H1 (cell line): ENCODE measurements at regions not wholly inside any gene's neighbourhood (a gene's known extent, or its start where the extent isn't known, plus 50 kb on each side); places are given as distances from the start of the nearest gene placed in this dataset.

Experiments used
- CBX5 ChIP-seq: fragments of 300-800, 300-1000 bp; sonication (generic); IDR thresholded peaks from 2 replicates; pipeline ENCODE4 v1.7.1; 2016; ENCODE audit warnings: antibody characterized with exemption, low read length, low read depth
- CBX8 ChIP-seq: fragments of 300-800, 300-1000 bp; sonication (generic); IDR thresholded peaks from 2 replicates; pipeline ENCODE4 v1.7.1; 2016; ENCODE audit warnings: low read depth, low read length, borderline replicate concordance
- GABPA ChIP-seq: IDR thresholded peaks from 2 replicates; pipeline ENCODE4 v1.6.1; 2011; ENCODE audit warnings: mild to moderate bottlenecking, low read length, moderate library complexity, borderline replicate concordance; ENCODE audit not compliant: insufficient read depth

DNA sequence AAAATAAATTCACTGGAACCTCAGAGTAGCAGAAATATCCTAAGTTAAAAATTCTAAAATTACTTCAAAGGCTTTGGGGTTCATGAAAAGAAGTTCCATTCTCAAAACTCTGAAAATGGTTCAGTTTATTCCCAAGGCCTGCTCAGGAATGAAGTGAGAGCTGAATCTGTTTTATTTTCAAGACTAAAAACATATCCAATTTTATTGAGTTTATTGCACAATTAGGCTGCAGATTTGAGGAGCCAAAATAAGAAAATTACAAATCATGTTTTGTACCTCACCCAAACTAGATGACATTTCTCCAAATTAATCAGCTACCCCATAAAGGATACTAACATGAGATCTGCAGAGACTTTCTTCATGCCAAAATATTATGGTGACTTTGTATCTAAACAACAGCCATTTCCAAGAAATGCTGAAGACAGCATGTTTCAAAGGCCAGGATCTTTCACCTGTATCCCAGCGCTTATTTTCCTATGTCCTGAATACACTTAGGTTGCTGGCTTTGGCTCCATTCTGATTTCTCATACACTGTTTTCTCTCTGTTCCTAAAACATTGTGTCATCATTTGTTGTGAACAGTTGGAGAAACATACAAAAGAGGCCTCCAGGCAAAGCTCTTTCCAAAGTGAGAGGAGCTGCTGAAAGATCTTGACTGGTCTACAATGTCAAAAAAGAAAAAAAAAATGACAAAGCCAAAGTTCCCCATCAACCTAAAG is 85.7 kb upstream of the F13A1 start:
- TF ChIP-seq CBX8 (no peak), CBX5 (no peak), GABPA (no peak)
